ENCODE measurements at regions not wholly inside any gene's neighbourhood (a gene's known extent, or its start where the extent isn't known, plus 50 kb on each side); places are given as distances from the start of the nearest gene placed in this dataset.

- Histone ChIP-seq H3K4me3 (replicated peaks in 1 of 3) (no peak overlapping the region), H3K9me3 (no peaks in the 10 kb centered on the region), H3K27ac (no peak overlapping the region), H3K27me3 (no peaks in the 10 kb centered on the region), H3K4me1 (no peaks in the 10 kb centered on the region), H3K36me3 (no peaks in the 10 kb centered on the region)
- intact Hi-C loops (cut with DNase I), result no loop called here
- DNase-seq, result no peak
- no peak for TF ChIP-seq CTCF (IDR thresholded peaks at IDR 0.05)
- no peak for TF ChIP-seq POLR2A (IDR thresholded peaks at IDR 0.05)
- 77 to 89% methylated on average over 3 of the region's 3 CpGs for WGBS, 2 donors
Observed at GRCh38 chr5:83846624-83847350, 126.1 kb upstream of the HAPLN1 start.

DNA sequence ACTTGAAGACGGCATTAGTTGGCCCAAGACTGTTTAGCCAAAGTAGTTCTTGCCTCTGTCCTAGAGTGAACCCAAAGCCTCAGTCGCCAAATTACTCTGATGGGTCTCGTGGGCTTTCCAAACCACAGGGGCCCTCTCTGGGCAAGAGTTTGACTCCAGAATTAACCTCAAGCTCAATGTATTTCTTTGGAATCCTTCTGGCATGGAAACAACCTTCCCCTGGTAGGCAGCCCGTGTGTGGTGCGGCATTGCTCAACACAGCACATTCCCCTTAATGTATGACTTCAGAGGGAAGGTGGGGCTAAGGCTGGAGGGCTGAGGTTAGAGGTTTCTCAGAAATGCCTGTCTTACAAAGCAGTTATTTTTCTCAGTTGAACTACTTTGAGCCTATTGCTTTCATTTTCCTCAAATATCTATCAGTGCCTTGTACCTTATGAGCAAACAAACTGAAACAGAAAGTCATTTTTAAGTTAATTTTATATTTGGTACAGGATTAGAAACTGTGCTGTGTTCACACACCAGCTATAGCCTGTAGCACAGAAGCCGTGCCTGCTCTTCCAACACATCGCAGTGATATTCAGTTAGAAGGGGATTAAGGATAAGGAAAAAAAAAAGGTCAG lies 123.9 kb upstream of the HAPLN1 start:
- H3K4me3 ChIP-seq (replicated peaks in 1 of 3), result no peak overlapping the region
- no peak for DNase-seq
- no peaks in the 10 kb centered on the region for H3K9me3 ChIP-seq
- no peaks in the 10 kb centered on the region for H3K36me3 ChIP-seq
- no peaks in the 10 kb centered on the region for H3K27me3 ChIP-seq
- intact Hi-C loops (cut with DNase I), result no loop called here
- no peak overlapping the region for H3K27ac ChIP-seq
- 75 to 84% methylated on average over 7 of the region's 7 CpGs for WGBS, 2 donors
- TF ChIP-seq POLR2A (IDR thresholded peaks at IDR 0.05) (no peak), CTCF (IDR thresholded peaks at IDR 0.05) (no peak)
- peaks cover 0 to 5% of the 10 kb centered on the region in 2 donors for H3K4me1 ChIP-seq

GRCh38 chr5:83839788-83840187 lies 119.1 kb upstream of the HAPLN1 start:
- 85 to 86% methylated on average over 3 of the region's 3 CpGs for WGBS, 2 donors
- Histone ChIP-seq H3K27ac (no peak overlapping the region), H3K36me3 (no peaks in the 10 kb centered on the region), H3K27me3 (no peaks in the 10 kb centered on the region), H3K9me3 (no peaks in the 10 kb centered on the region), H3K4me3 (replicated peaks in 1 of 3) (no peak overlapping the region), H3K4me1 (peaks cover 0 to 8% of the 10 kb centered on the region in 2 donors)
- intact Hi-C loops (cut with DNase I), result no loop called here
- no peak for DNase-seq
- TF ChIP-seq POLR2A (IDR thresholded peaks at IDR 0.05), result no peak
- TF ChIP-seq CTCF (IDR thresholded peaks at IDR 0.05), result no peak

DNA sequence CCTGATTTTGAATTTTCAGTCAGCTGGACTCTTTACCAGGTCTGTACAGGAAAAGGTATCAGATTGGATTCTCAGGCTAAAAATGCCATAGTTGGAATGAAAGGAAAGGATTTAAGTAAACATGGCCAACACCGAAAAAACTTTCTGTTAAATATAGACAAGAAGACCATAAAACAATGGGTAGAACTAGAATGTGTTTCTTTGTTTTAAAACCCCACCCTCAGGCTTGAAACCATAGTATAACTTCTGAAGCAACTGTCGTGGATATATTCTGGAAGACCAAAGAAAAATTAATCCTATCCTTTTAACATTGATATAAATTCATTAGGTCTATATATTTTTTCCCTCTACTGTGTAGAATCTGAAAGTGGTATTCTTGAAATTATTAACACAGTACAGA lies 118.6 kb upstream of the HAPLN1 start:
- Histone ChIP-seq H3K4me1 (peaks cover 0 to 8% of the 10 kb centered on the region in 2 donors), H3K27me3 (no peaks in the 10 kb centered on the region), H3K9me3 (no peaks in the 10 kb centered on the region), H3K4me3 (replicated peaks in 1 of 3) (no peak overlapping the region), H3K27ac (no peak overlapping the region), H3K36me3 (no peaks in the 10 kb centered on the region)
- 58 to 63% methylated on average over 2 of the region's 2 CpGs for WGBS, 2 donors
- DNase-seq, result no peak
- TF ChIP-seq POLR2A (IDR thresholded peaks at IDR 0.05) (no peak), CTCF (IDR thresholded peaks at IDR 0.05) (no peak)
- intact Hi-C loops (cut with DNase I), result no loop called here

DNA sequence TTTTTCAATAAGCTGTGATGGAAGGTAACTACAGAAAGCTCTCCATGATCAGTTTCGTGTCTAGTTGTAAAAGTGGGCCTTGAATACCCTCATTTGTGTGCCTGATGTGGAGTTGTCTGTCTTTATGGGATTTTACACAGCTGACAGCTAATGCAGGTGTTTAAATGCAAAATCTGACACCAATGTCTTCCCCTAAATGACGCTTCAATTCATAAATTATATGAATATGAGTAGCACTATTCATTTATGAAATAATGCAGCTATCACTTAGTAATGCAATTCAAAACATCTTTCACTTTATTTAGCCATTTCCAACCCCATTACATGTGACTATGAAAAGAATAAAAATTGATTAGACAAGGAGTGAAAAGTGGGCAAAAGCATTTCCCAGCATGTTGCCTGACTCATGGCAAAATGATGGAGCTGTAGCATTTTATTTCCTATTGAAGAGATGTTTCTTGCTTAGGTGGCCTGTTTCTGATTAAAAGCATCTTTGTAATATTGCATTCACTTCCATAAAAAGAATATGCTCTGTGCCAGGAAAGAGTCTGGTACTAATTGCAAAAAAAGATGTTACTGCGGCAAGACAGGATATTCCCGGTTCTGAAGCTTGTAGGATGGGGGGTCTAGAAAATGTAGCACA lies 116.7 kb upstream of the HAPLN1 start:
- TF ChIP-seq POLR2A (IDR thresholded peaks at IDR 0.05) (no peak), CTCF (IDR thresholded peaks at IDR 0.05) (no peak)
- peaks cover 0 to 8% of the 10 kb centered on the region in 2 donors for H3K4me1 ChIP-seq
- 82 to 86% methylated on average over 4 of the region's 4 CpGs for WGBS, 2 donors
- no peaks in the 10 kb centered on the region for H3K27me3 ChIP-seq
- H3K9me3 ChIP-seq, result no peaks in the 10 kb centered on the region
- H3K4me3 ChIP-seq (replicated peaks in 1 of 3), result no peak overlapping the region
- no peak overlapping the region for H3K27ac ChIP-seq
- no peak for DNase-seq
- H3K36me3 ChIP-seq, result no peaks in the 10 kb centered on the region
- intact Hi-C loops (cut with DNase I), result no loop called here

All from thyroid gland (tissue), 4 donors.